Tibial artery (tissue), 4 donors: ENCODE measurements at regions not wholly inside any gene's neighbourhood (a gene's known extent, or its start where the extent isn't known, plus 50 kb on each side); places are given as distances from the start of the nearest gene placed in this dataset.

Experiments used
- DNase-seq, 2 donors: peaks; one replicate each; pipeline ENCODE4 v3.0.0-alpha.2; 2019
- H3K27ac ChIP-seq, 2 donors: fragments of 200-600 bp; sonication (generic) in 1 of 2; 1 replicate in 1 of 2; 2 replicates in 1 of 2; pipeline ENCODE4 v1.5.1; 2018 to 2019; ENCODE audit warnings: mild to moderate bottlenecking in 1 of 2
- H3K27me3 ChIP-seq, 2 donors: fragments of 200-600 bp; sonication (generic) in 1 of 2; one replicate each; pipeline versions ENCODE4 v1.5.1 to v1.6.0; 2016 to 2019
- H3K36me3 ChIP-seq, 3 donors: fragments of 200-600 bp; sonication (generic) in 2 of 3; one replicate each; pipeline ENCODE4 v1.5.1; 2016 to 2019; ENCODE audit warnings: mild to moderate bottlenecking in 2 of 3
- H3K4me1 ChIP-seq, 4 donors: fragments of 200-600 bp; sonication (generic) in 2 of 4; 1 replicate in 3 of 4; 2 replicates in 1 of 4; pipeline ENCODE4 v1.5.1; 2016 to 2019
- H3K4me3 ChIP-seq, 2 donors: fragments of 200-600 bp; sonication (generic) in 1 of 2; 1 replicate in 1 of 2; 2 replicates in 1 of 2; pipeline ENCODE4 v1.5.1; 2018 to 2019; ENCODE audit warnings: mild to moderate bottlenecking in 2 of 2
- H3K9me3 ChIP-seq, 3 donors: fragments of 200-600 bp; sonication (generic) in 1 of 3; one replicate each; pipeline ENCODE4 v1.5.1; 2016 to 2019
- CTCF ChIP-seq, 2 experiments: fragments of 200-600 bp in 1 of 2; fragments of 450-650 bp in 1 of 2; IDR thresholded peaks; one replicate each; pipeline ENCODE4 v1.5.1; 2017 to 2019; ENCODE audit warnings: antibody characterized with exemption in 2 of 2, mild to moderate bottlenecking in 1 of 2, moderate library complexity in 1 of 2
- intact Hi-C: fragments of 100-400 bp; cut with DNase I; formaldehyde crosslinking; loops from one replicate; pipeline ENCODE4 v1.15.0; 2023; ENCODE audit warnings: low total_unique reads

- no peak for TF ChIP-seq CTCF (IDR thresholded peaks at IDR 0.05)
- Histone ChIP-seq H3K27ac (no peak overlapping the region), H3K27me3 (no peaks in the 10 kb centered on the region), H3K36me3 (no peaks in the 10 kb centered on the region), H3K4me1 (no peaks in the 10 kb centered on the region), H3K9me3 (no peaks in the 10 kb centered on the region), H3K4me3 (no peak overlapping the region)
- intact Hi-C loops, result no loop called here
- no peak for DNase-seq
Measured at GRCh38 chr2:45301307-45302277, 292.3 kb upstream of the SIX2 start.

- no peaks in the 10 kb centered on the region for H3K9me3 ChIP-seq
- DNase-seq, result no peak
- intact Hi-C loops, result no loop called here
- H3K27ac ChIP-seq, result no peak overlapping the region
- no peak for TF ChIP-seq CTCF (IDR thresholded peaks at IDR 0.05)
- no peak overlapping the region for H3K4me3 ChIP-seq
- no peaks in the 10 kb centered on the region for H3K36me3 ChIP-seq
- H3K4me1 ChIP-seq, result peaks cover 0 to 8% (median 2%) of the 10 kb centered on the region in 4 donors
- H3K27me3 ChIP-seq, result no peaks in the 10 kb centered on the region
Measured at GRCh38 chr2:45300026-45300750, 290.9 kb upstream of the SIX2 start.

- Histone ChIP-seq H3K9me3 (no peaks in the 10 kb centered on the region), H3K4me3 (no peak overlapping the region), H3K27ac (no peak overlapping the region), H3K4me1 (peaks cover 0 to 16% (median 9%) of the 10 kb centered on the region in 4 donors), H3K36me3 (no peaks in the 10 kb centered on the region), H3K27me3 (no peaks in the 10 kb centered on the region)
- no peak for TF ChIP-seq CTCF (IDR thresholded peaks at IDR 0.05)
- intact Hi-C loops, result no loop called here
- DNase-seq, result no peak
Measured at GRCh38 chr2:45299361-45299760, 290.1 kb upstream of the SIX2 start.

- H3K4me3 ChIP-seq, result no peak overlapping the region
- no peaks in the 10 kb centered on the region for H3K9me3 ChIP-seq
- intact Hi-C loops, result no loop called here
- H3K27ac ChIP-seq, result no peak overlapping the region
- no peak for TF ChIP-seq CTCF (IDR thresholded peaks at IDR 0.05)
- H3K36me3 ChIP-seq, result no peaks in the 10 kb centered on the region
- no peak for DNase-seq
- no peaks in the 10 kb centered on the region for H3K27me3 ChIP-seq
- peaks cover 0 to 16% (median 9%) of the 10 kb centered on the region in 4 donors for H3K4me1 ChIP-seq
Measured at GRCh38 chr2:45293182-45293581, 283.9 kb upstream of the SIX2 start.

GRCh38 chr2:45291296-45291701 is 282.0 kb upstream of the SIX2 start:
- H3K4me3 ChIP-seq, result no peak overlapping the region
- H3K27ac ChIP-seq, result no peak overlapping the region
- no peaks in the 10 kb centered on the region for H3K36me3 ChIP-seq
- intact Hi-C loops, result no loop called here
- peaks cover 0 to 29% (median 9%) of the 10 kb centered on the region in 4 donors for H3K4me1 ChIP-seq
- DNase-seq, result no peak
- no peaks in the 10 kb centered on the region for H3K27me3 ChIP-seq
- no peaks in the 10 kb centered on the region for H3K9me3 ChIP-seq
- TF ChIP-seq CTCF (IDR thresholded peaks at IDR 0.05), result no peak
